HCT116 (cell line): ENCODE measurements at regions not wholly inside any gene's neighbourhood (a gene's known extent, or its start where the extent isn't known, plus 50 kb on each side); places are given as distances from the start of the nearest gene placed in this dataset.

ENCODE experiments used
- ATAC-seq: fragments of 200-7000 bp; cut with Tn5 transposase; 2 replicates; pipeline ENCODE4 v1.9.1; 2020; ENCODE audit warnings: mild to moderate bottlenecking, moderate library complexity
- BruUV-seq: library from RNA; stranded (reverse); fragments of 400-500 nt; replicated peaks from 2 replicates; lab custom pipeline; 2021; lab: Mats Ljungman, UMichigan
- CTCF ChIA-PET: fragments of 300-600 bp; sonication (Branson Sonifier 250); formaldehyde crosslinking; loops from one replicate; lab custom pipeline; 2021; ENCODE audit warnings: antibody characterized with exemption; lab: Charles Lee
- POLR2A ChIA-PET: fragments of 300-600, 350-600 bp; sonication (Branson Sonifier 250); formaldehyde crosslinking; loops from one replicate; lab custom pipeline; 2021; ENCODE audit warnings: antibody characterized with exemption; lab: Charles Lee
- RAD21 ChIA-PET, 2 experiments: fragments of 300-600 bp; sonication (Branson Sonifier 250); formaldehyde crosslinking; loops; one replicate each; lab custom pipeline; 2023; ENCODE audit warnings: low total read pairs in 2 of 2; ENCODE audit not compliant: uncharacterized antibody in 2 of 2, unreplicated experiment in 2 of 2, low non-redundant PET in 1 of 2; lab: Charles Lee
- DNase-seq: peaks from one replicate; pipeline ENCODE4 v3.0.0-alpha.2; 2010; ENCODE audit warnings: low read depth, low spot score
- H2AFZ ChIP-seq: fragments of 200-600 bp; shearing (Covaris generic), sonication (generic); 2 replicates; pipeline ENCODE4 v1.6.1; 2017; ENCODE audit warnings: low read depth, mixed run types, mixed read lengths, antibody characterized with exemption, low read length; ENCODE audit not compliant: poor library complexity, severe bottlenecking
- H3K27ac ChIP-seq: 2 replicates; pipeline ENCODE4 v1.5.1; 2012; ENCODE audit warnings: low read depth, low read length
- H3K27me3 ChIP-seq: fragments of 200-600 bp; sonication (generic); 2 replicates; pipeline ENCODE4 v1.6.1; 2016; ENCODE audit warnings: mixed run types, low read length, mixed read lengths; ENCODE audit not compliant: insufficient read depth
- H3K36me3 ChIP-seq, 2 experiments: fragments of 200-500 bp in 1 of 2; fragments of 200-600 bp in 1 of 2; sonication (Bioruptor generic) in 1 of 2; sonication (generic) in 1 of 2; 2 replicates each; pipeline versions ENCODE4 v1.5.1 to v1.6.1; 2014 to 2016; ENCODE audit warnings: low read length in 2 of 2, inconsistent platforms in 1 of 2, mixed read lengths in 1 of 2, mixed run types in 1 of 2; ENCODE audit not compliant: insufficient read depth in 2 of 2, control insufficient read depth in 1 of 2
- H3K4me1 ChIP-seq, 2 experiments: fragments of 200-600 bp in 1 of 2; sonication (generic) in 1 of 2; 2 replicates each; pipeline versions ENCODE4 v1.5.1 to v1.6.1; 2012 to 2017; ENCODE audit warnings: low read length in 2 of 2, inconsistent platforms in 1 of 2, mild to moderate bottlenecking in 1 of 2, mixed read lengths in 1 of 2, mixed run types in 1 of 2, moderate library complexity in 1 of 2; ENCODE audit not compliant: insufficient read depth in 2 of 2, control insufficient read depth in 1 of 2
- H3K4me2 ChIP-seq: fragments of 200-600 bp; sonication (generic); 2 replicates; pipeline ENCODE4 v1.6.1; 2017; ENCODE audit warnings: mixed run types, low read length, mixed read lengths
- H3K4me3 ChIP-seq, 2 experiments: fragments of 200-600 bp in 1 of 2; sonication (generic) in 1 of 2; replicated peaks in 1 of 2; 2 replicates each; pipeline ENCODE4 v1.5.1; 2011 to 2016; ENCODE audit warnings: low read length in 2 of 2, control low read depth in 1 of 2, low read depth in 1 of 2, mild to moderate bottlenecking in 1 of 2, mixed read lengths in 1 of 2, mixed run types in 1 of 2
- H3K79me2 ChIP-seq: fragments of 200-600 bp; sonication (generic); 2 replicates; pipeline ENCODE4 v1.6.1; 2017; ENCODE audit warnings: mild to moderate bottlenecking, mixed run types, low read length, moderate library complexity, mixed read lengths; ENCODE audit not compliant: insufficient read depth
- H3K9ac ChIP-seq: fragments of 200-600 bp; sonication (generic); 2 replicates; pipeline ENCODE4 v1.6.1; 2016; ENCODE audit warnings: low read length, mixed read lengths
- H3K9me2 ChIP-seq: fragments of 200-600 bp; sonication (generic), shearing (Covaris generic); 2 replicates; pipeline ENCODE4 v1.6.1; 2017; ENCODE audit warnings: mixed run types, mild to moderate bottlenecking, moderate library complexity; ENCODE audit not compliant: insufficient read depth
- H3K9me3 ChIP-seq, 2 experiments: fragments of 200-500 bp in 1 of 2; fragments of 200-600 bp in 1 of 2; sonication (Bioruptor generic) in 1 of 2; sonication (generic) in 1 of 2; 2 replicates each; pipeline ENCODE4 v1.6.1; 2014 to 2017; ENCODE audit warnings: low read length in 2 of 2, mixed read lengths in 2 of 2, inconsistent platforms in 1 of 2, low read depth in 1 of 2, mild to moderate bottlenecking in 1 of 2, mixed run types in 1 of 2, moderate library complexity in 1 of 2; ENCODE audit not compliant: control insufficient read depth in 1 of 2, insufficient read depth in 1 of 2
- H4K20me1 ChIP-seq: fragments of 200-600 bp; sonication (generic), shearing (Covaris generic); 2 replicates; pipeline ENCODE4 v1.6.1; 2017; ENCODE audit warnings: mixed run types, mild to moderate bottlenecking, moderate library complexity; ENCODE audit not compliant: insufficient read depth
- EGR1 ChIP-seq: IDR thresholded peaks from 2 replicates; pipeline ENCODE4 v1.6.1; 2012; ENCODE audit warnings: low read depth
- ELF1 ChIP-seq: IDR thresholded peaks from 2 replicates; pipeline ENCODE4 v1.6.1; 2012; ENCODE audit warnings: low read depth, borderline replicate concordance
- EZH2 ChIP-seq: fragments of 200-600 bp; sonication (generic); IDR thresholded peaks from 2 replicates; pipeline ENCODE4 v1.6.1; 2017; ENCODE audit warnings: antibody characterized with exemption, mixed run types
- EZH2phosphoT487 ChIP-seq: fragments of 200-600 bp; IDR thresholded peaks from 2 replicates; pipeline ENCODE4 v1.6.1; 2018; ENCODE audit warnings: antibody characterized with exemption, borderline replicate concordance
- FOSL1 ChIP-seq: IDR thresholded peaks from 2 replicates; pipeline ENCODE4 v1.6.1; 2012; ENCODE audit warnings: low read depth
- JUND ChIP-seq: IDR thresholded peaks from 2 replicates; pipeline ENCODE4 v1.6.1; 2012
- POLR2AphosphoS5 ChIP-seq: IDR thresholded peaks from 2 replicates; pipeline ENCODE4 v1.6.1; 2011; ENCODE audit warnings: mild to moderate bottlenecking, low read depth, low read length, moderate library complexity
- SIN3A ChIP-seq: IDR thresholded peaks from 2 replicates; pipeline ENCODE4 v1.6.1; 2012; ENCODE audit warnings: low read depth
- SP1 ChIP-seq: IDR thresholded peaks from 2 replicates; pipeline ENCODE4 v1.6.1; 2012; ENCODE audit warnings: low read depth
- TCF7L2 ChIP-seq: IDR thresholded peaks from 2 replicates; pipeline ENCODE4 v1.7.0; 2011; ENCODE audit warnings: borderline replicate concordance, inconsistent platforms; ENCODE audit not compliant: insufficient read depth, insufficient read length; ENCODE audit errors: extremely low read depth
- ZFX ChIP-seq: fragments of 450-650 bp; IDR thresholded peaks from 2 replicates; pipeline ENCODE4 v1.6.1; 2017
- ZNF274 ChIP-seq: fragments of 200-500 bp; sonication (Bioruptor generic); IDR thresholded peaks from 2 replicates; pipeline ENCODE4 v1.6.1; 2014; ENCODE audit warnings: mild to moderate bottlenecking, low read depth, low read length, inconsistent platforms
- intact Hi-C: fragments of 100-400 bp; cut with micrococcal nuclease; formaldehyde crosslinking; loops from 2 replicates; pipeline ENCODE4 v1.10.0; 2022
- TF ChIP-seq, protein P1 (sequence below), 3 experiments: fragments of 200-600 bp in 1 of 3; sonication (generic) in 1 of 3; IDR thresholded peaks in 2 of 3; conservative IDR thresholded peaks in 1 of 3; 2 replicates each; pipeline ENCODE4 v1.5.1; 2012 to 2017; ENCODE audit warnings: low read depth in 2 of 3, low read length in 2 of 3, antibody characterized with exemption in 1 of 3, borderline replicate concordance in 1 of 3, control low read depth in 1 of 3, mild to moderate bottlenecking in 1 of 3, mixed read lengths in 1 of 3, mixed run types in 1 of 3, moderate library complexity in 1 of 3; ENCODE audit not compliant: insufficient read depth in 1 of 3
- TF ChIP-seq, protein P2 (sequence below): IDR thresholded peaks from 2 replicates; pipeline ENCODE4 v1.6.1; 2012; ENCODE audit warnings: low read depth
- TF ChIP-seq, protein P3 (sequence below): IDR thresholded peaks from 2 replicates; pipeline ENCODE4 v1.6.1; 2012
- TF ChIP-seq, protein P4 (sequence below): IDR thresholded peaks from 2 replicates; pipeline ENCODE4 v1.6.1; 2011; ENCODE audit warnings: mild to moderate bottlenecking, low read length, moderate library complexity; ENCODE audit not compliant: insufficient replicate concordance; ENCODE audit errors: extremely low read depth

DNA sequence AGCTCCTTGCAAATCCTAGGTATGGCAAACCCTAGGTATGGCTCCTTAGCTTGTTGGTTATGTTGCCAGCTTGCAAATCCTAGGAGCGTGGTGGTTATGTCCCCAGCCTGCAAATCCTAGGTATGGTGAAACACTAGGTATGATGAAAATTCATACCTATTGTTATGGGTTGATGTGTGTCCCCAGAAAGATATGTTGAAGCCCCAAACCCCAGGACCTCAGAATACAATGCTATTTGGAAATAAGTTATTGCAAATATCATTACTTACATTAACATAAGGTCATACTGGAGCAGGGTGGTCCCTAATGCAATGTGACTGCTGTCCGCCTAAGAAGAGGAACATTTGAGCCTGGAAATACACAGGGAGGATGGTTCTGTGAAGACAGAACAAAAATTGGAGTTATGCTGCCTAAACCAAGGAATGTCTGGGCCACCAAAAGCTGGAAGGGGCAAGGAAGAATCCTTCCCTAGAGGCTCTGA is 220.8 kb downstream of the MYCN start:
- DNase-seq (no peak), ATAC-seq (no peak)
- Histone ChIP-seq H4K20me1 (no peaks in the 10 kb centered on the region), H3K9me2 (no peaks in the 10 kb centered on the region), H3K4me1 (no peaks in the 10 kb centered on the region), H3K27ac (no peak overlapping the region), H3K79me2 (no peaks in the 10 kb centered on the region), H3K36me3 (no peaks in the 10 kb centered on the region), H3K9me3 (no peaks in the 10 kb centered on the region), H2AFZ (no peak overlapping the region), H3K4me3 (no peak overlapping the region), H3K4me2 (no peak overlapping the region), H3K9ac (no peak overlapping the region), H3K27me3 (peaks cover 20% of the 10 kb centered on the region; the same call in 1 of the 2 replicates)
- intact Hi-C loops: no loop called here
- ChIA-PET CTCF (no interaction called here), POLR2A (no interaction called here), RAD21 (no interaction called here)
- TF ChIP-seq, protein P1, sequence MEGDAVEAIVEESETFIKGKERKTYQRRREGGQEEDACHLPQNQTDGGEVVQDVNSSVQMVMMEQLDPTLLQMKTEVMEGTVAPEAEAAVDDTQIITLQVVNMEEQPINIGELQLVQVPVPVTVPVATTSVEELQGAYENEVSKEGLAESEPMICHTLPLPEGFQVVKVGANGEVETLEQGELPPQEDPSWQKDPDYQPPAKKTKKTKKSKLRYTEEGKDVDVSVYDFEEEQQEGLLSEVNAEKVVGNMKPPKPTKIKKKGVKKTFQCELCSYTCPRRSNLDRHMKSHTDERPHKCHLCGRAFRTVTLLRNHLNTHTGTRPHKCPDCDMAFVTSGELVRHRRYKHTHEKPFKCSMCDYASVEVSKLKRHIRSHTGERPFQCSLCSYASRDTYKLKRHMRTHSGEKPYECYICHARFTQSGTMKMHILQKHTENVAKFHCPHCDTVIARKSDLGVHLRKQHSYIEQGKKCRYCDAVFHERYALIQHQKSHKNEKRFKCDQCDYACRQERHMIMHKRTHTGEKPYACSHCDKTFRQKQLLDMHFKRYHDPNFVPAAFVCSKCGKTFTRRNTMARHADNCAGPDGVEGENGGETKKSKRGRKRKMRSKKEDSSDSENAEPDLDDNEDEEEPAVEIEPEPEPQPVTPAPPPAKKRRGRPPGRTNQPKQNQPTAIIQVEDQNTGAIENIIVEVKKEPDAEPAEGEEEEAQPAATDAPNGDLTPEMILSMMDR (IDR thresholded peaks at IDR 0.05 in 2 of 3, conservative IDR thresholded peaks at IDR 0.05 in 1 of 3; ENCODE audit: borderline replicate concordance in 1 of 3, insufficient read depth in 1 of 3, low read depth in 2 of 3, low read length in 2 of 3): no peak
- TF ChIP-seq SP1 (no peak), ZFX (no peak), ELF1 (no peak), JUND (no peak), EZH2phosphoT487 (no peak), POLR2AphosphoS5 (no peak), ZNF274 (no peak), FOSL1 (no peak), SIN3A (no peak), TCF7L2 (no peak), EZH2 (no peak), EGR1 (no peak)
- TF ChIP-seq, protein P2, sequence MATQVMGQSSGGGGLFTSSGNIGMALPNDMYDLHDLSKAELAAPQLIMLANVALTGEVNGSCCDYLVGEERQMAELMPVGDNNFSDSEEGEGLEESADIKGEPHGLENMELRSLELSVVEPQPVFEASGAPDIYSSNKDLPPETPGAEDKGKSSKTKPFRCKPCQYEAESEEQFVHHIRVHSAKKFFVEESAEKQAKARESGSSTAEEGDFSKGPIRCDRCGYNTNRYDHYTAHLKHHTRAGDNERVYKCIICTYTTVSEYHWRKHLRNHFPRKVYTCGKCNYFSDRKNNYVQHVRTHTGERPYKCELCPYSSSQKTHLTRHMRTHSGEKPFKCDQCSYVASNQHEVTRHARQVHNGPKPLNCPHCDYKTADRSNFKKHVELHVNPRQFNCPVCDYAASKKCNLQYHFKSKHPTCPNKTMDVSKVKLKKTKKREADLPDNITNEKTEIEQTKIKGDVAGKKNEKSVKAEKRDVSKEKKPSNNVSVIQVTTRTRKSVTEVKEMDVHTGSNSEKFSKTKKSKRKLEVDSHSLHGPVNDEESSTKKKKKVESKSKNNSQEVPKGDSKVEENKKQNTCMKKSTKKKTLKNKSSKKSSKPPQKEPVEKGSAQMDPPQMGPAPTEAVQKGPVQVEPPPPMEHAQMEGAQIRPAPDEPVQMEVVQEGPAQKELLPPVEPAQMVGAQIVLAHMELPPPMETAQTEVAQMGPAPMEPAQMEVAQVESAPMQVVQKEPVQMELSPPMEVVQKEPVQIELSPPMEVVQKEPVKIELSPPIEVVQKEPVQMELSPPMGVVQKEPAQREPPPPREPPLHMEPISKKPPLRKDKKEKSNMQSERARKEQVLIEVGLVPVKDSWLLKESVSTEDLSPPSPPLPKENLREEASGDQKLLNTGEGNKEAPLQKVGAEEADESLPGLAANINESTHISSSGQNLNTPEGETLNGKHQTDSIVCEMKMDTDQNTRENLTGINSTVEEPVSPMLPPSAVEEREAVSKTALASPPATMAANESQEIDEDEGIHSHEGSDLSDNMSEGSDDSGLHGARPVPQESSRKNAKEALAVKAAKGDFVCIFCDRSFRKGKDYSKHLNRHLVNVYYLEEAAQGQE: no peak
- TF ChIP-seq, protein P3, sequence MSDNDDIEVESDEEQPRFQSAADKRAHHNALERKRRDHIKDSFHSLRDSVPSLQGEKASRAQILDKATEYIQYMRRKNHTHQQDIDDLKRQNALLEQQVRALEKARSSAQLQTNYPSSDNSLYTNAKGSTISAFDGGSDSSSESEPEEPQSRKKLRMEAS: no peak
- TF ChIP-seq, protein P4, sequence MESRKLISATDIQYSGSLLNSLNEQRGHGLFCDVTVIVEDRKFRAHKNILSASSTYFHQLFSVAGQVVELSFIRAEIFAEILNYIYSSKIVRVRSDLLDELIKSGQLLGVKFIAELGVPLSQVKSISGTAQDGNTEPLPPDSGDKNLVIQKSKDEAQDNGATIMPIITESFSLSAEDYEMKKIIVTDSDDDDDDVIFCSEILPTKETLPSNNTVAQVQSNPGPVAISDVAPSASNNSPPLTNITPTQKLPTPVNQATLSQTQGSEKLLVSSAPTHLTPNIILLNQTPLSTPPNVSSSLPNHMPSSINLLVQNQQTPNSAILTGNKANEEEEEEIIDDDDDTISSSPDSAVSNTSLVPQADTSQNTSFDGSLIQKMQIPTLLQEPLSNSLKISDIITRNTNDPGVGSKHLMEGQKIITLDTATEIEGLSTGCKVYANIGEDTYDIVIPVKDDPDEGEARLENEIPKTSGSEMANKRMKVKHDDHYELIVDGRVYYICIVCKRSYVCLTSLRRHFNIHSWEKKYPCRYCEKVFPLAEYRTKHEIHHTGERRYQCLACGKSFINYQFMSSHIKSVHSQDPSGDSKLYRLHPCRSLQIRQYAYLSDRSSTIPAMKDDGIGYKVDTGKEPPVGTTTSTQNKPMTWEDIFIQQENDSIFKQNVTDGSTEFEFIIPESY: no peak
- BruUV-seq: no TSS peak
